ENCODE measurements at regions not wholly inside any gene's neighbourhood (a gene's known extent, or its start where the extent isn't known, plus 50 kb on each side); places are given as distances from the start of the nearest gene placed in this dataset.

- H3K9ac ChIP-seq (ENCODE audit: control insufficient read depth, extremely low read depth, insufficient read depth, low read length): no peak overlapping the region
- H4K20me1 ChIP-seq (ENCODE audit: control insufficient read depth, extremely low read depth, insufficient read depth, low read length): no peaks in the 10 kb centered on the region
- no peaks in the 10 kb centered on the region for H3K27me3 ChIP-seq (ENCODE audit: control insufficient read depth, extremely low read depth, insufficient read depth, low read length)
- no peak overlapping the region for H2AFZ ChIP-seq (ENCODE audit: control insufficient read depth, low read length)
- no peaks in the 10 kb centered on the region for H3K4me1 ChIP-seq (ENCODE audit: control insufficient read depth, extremely low read depth, insufficient read depth, low read length)
- no peak overlapping the region for H3K4me2 ChIP-seq (ENCODE audit: control insufficient read depth, extremely low read depth, insufficient read depth, low read depth, low read length)
- H3K27ac ChIP-seq (ENCODE audit: control insufficient read depth, insufficient read depth, low read length): no peak overlapping the region
- no peaks in the 10 kb centered on the region for H3K9me1 ChIP-seq (ENCODE audit: control insufficient read depth, extremely low read depth, insufficient read depth, low read length)
- no peaks in the 10 kb centered on the region for H3K36me3 ChIP-seq (ENCODE audit: control insufficient read depth in 2 of 2, extremely low read depth in 1 of 2, insufficient read depth in 2 of 2, low read length in 2 of 2)
- no peak for FAIRE-seq
- H3K4me3 ChIP-seq (ENCODE audit: control insufficient read depth in 2 of 3, extremely low read depth in 1 of 3, insufficient read depth in 2 of 3, low read depth in 1 of 3, low read length in 3 of 3): no peak overlapping the region
- no peaks in the 10 kb centered on the region for H3K9me3 ChIP-seq (ENCODE audit: control insufficient read depth, low read depth, low read length)
- TF ChIP-seq EZH2 (IDR thresholded peaks at IDR 0.05; ENCODE audit: low read length) (no peak), CTCF (optimal IDR thresholded peaks at IDR 0.05 in 1 of 3, IDR thresholded peaks at IDR 0.05 in 1 of 3, conservative IDR thresholded peaks at IDR 0.05 in 1 of 3; ENCODE audit: extremely low read depth in 1 of 3, insufficient read depth in 2 of 3, low read length in 3 of 3) (no peak)
- no peak for DNase-seq (ENCODE audit: low read depth, low spot score)
- H3K79me2 ChIP-seq (ENCODE audit: control insufficient read depth, insufficient read depth, low read length): no peaks in the 10 kb centered on the region
- dilution Hi-C loops (cut with MboI; ENCODE audit: extremely low pct_ligation_motif_present, low sequenced_read_pairs): no loop called here
These were observed 610.0 kb upstream of the RAB6C start for GRCh38 chr2:129369437-129369836.

- dilution Hi-C loops (cut with MboI; ENCODE audit: extremely low pct_ligation_motif_present, low sequenced_read_pairs): no loop called here
- no peaks in the 10 kb centered on the region for H4K20me1 ChIP-seq (ENCODE audit: control insufficient read depth, extremely low read depth, insufficient read depth, low read length)
- no peak overlapping the region for H2AFZ ChIP-seq (ENCODE audit: control insufficient read depth, low read length)
- DNase-seq (ENCODE audit: low read depth, low spot score) (no peak), FAIRE-seq (no peak)
- H3K36me3 ChIP-seq (ENCODE audit: control insufficient read depth in 2 of 2, extremely low read depth in 1 of 2, insufficient read depth in 2 of 2, low read length in 2 of 2): no peaks in the 10 kb centered on the region
- no peaks in the 10 kb centered on the region for H3K27me3 ChIP-seq (ENCODE audit: control insufficient read depth, extremely low read depth, insufficient read depth, low read length)
- no peak for TF ChIP-seq CTCF (optimal IDR thresholded peaks at IDR 0.05 in 1 of 3, IDR thresholded peaks at IDR 0.05 in 1 of 3, conservative IDR thresholded peaks at IDR 0.05 in 1 of 3; ENCODE audit: extremely low read depth in 1 of 3, insufficient read depth in 2 of 3, low read length in 3 of 3)
- no peak overlapping the region for H3K27ac ChIP-seq (ENCODE audit: control insufficient read depth, insufficient read depth, low read length)
- H3K9ac ChIP-seq (ENCODE audit: control insufficient read depth, extremely low read depth, insufficient read depth, low read length): no peak overlapping the region
- H3K9me1 ChIP-seq (ENCODE audit: control insufficient read depth, extremely low read depth, insufficient read depth, low read length): no peaks in the 10 kb centered on the region
- no peak overlapping the region for H3K4me3 ChIP-seq (ENCODE audit: control insufficient read depth in 2 of 3, extremely low read depth in 1 of 3, insufficient read depth in 2 of 3, low read depth in 1 of 3, low read length in 3 of 3)
- no peaks in the 10 kb centered on the region for H3K79me2 ChIP-seq (ENCODE audit: control insufficient read depth, insufficient read depth, low read length)
- H3K4me2 ChIP-seq (ENCODE audit: control insufficient read depth, extremely low read depth, insufficient read depth, low read depth, low read length): no peak overlapping the region
- no peaks in the 10 kb centered on the region for H3K9me3 ChIP-seq (ENCODE audit: control insufficient read depth, low read depth, low read length)
- no peaks in the 10 kb centered on the region for H3K4me1 ChIP-seq (ENCODE audit: control insufficient read depth, extremely low read depth, insufficient read depth, low read length)
These were observed 605.0 kb upstream of the RAB6C start for GRCh38 chr2:129374452-129374851.
